Gastroesophageal sphincter (tissue), 3 donors: ENCODE measurements at regions not wholly inside any gene's neighbourhood (a gene's known extent, or its start where the extent isn't known, plus 50 kb on each side); places are given as distances from the start of the nearest gene placed in this dataset.

Source experiments
- EP300 ChIP-seq: sonication (generic); formaldehyde crosslinking; IDR thresholded peaks from one replicate; pipeline ENCODE4 v1.6.1; 2017; ENCODE audit warnings: antibody characterized with exemption, mild to moderate bottlenecking
- POLR2A ChIP-seq, 2 donors: fragments of 450-650 bp; IDR thresholded peaks; one replicate each; pipeline ENCODE4 v1.6.1; 2017; ENCODE audit warnings: antibody characterized with exemption in 2 of 2, mild to moderate bottlenecking in 2 of 2, moderate library complexity in 1 of 2
- POLR2AphosphoS5 ChIP-seq: sonication (generic); formaldehyde crosslinking; IDR thresholded peaks from one replicate; pipeline ENCODE4 v1.6.1; 2017; ENCODE audit warnings: antibody characterized with exemption
- TF ChIP-seq, protein P1 (sequence below), 4 experiments: fragments of 200-600 bp in 2 of 4; fragments of 450-650 bp in 2 of 4; sonication (generic) in 1 of 4; IDR thresholded peaks; one replicate each; pipeline ENCODE4 v1.5.1; 2017 to 2019; ENCODE audit warnings: antibody characterized with exemption in 4 of 4, mild to moderate bottlenecking in 2 of 4, moderate library complexity in 2 of 4

DNA sequence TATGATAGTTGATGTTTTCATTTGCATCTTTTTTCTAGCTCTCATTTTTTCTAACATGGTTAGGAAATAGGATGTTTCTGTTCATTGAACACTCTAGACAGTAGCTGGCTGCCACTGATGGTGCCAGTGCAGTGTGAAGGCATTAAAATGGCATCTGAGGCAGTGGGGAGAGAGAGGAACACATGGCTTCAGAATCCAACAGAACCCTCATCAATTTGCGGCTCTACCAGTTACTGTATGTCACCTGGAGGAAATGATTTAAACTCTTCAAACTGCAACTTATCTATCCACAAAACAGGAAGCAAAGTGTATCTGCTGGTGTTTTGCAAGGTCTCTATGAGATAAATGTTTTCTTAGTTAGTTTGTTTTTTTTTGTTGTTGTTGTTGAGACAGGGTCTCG lies 305.2 kb upstream of the PRKCQ start:
- TF ChIP-seq, protein P1, sequence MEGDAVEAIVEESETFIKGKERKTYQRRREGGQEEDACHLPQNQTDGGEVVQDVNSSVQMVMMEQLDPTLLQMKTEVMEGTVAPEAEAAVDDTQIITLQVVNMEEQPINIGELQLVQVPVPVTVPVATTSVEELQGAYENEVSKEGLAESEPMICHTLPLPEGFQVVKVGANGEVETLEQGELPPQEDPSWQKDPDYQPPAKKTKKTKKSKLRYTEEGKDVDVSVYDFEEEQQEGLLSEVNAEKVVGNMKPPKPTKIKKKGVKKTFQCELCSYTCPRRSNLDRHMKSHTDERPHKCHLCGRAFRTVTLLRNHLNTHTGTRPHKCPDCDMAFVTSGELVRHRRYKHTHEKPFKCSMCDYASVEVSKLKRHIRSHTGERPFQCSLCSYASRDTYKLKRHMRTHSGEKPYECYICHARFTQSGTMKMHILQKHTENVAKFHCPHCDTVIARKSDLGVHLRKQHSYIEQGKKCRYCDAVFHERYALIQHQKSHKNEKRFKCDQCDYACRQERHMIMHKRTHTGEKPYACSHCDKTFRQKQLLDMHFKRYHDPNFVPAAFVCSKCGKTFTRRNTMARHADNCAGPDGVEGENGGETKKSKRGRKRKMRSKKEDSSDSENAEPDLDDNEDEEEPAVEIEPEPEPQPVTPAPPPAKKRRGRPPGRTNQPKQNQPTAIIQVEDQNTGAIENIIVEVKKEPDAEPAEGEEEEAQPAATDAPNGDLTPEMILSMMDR (IDR thresholded peaks at IDR 0.05), result no peak
- no peak for TF ChIP-seq POLR2A (IDR thresholded peaks at IDR 0.05)
- no peak for TF ChIP-seq POLR2AphosphoS5
- TF ChIP-seq EP300, result no peak
